A549 (cell line): ENCODE measurements at regions not wholly inside any gene's neighbourhood (a gene's known extent, or its start where the extent isn't known, plus 50 kb on each side); places are given as distances from the start of the nearest gene placed in this dataset.

Experiments used
- ATAC-seq, 2 experiments: fragments of 200-7000 bp in 1 of 2; fragments of >200 bp in 1 of 2; cut with Nextera tagmentation in 1 of 2; cut with Tn5 transposase in 1 of 2; 3 replicates each; pipeline versions ENCODE4 v1.8.0 to v1.9.1; 2018 to 2020; ENCODE audit warnings: mild to moderate bottlenecking in 1 of 2, moderate library complexity in 1 of 2
- CTCF ChIA-PET: fragments of 300-600 bp; sonication (Branson Sonifier 250); formaldehyde crosslinking; extraction: SDS; loops from one replicate; lab custom pipeline; 2021; ENCODE audit warnings: antibody characterized with exemption, inconsistent platforms; lab: Yijun Ruan, JAX
- POLR2A ChIA-PET: fragments of 350-600 bp; formaldehyde crosslinking; extraction: SDS; loops from one replicate; lab custom pipeline; 2021; ENCODE audit warnings: antibody characterized with exemption, inconsistent platforms; lab: Yijun Ruan, JAX
- DNase-seq, 2 experiments: peaks; one replicate each; pipeline versions ENCODE4 v3.0.0 to v3.0.0-alpha.2; 2011 to 2016; ENCODE audit warnings: low read depth in 1 of 2, low spot score in 1 of 2
- FAIRE-seq: peaks from 2 replicates; lab custom pipeline; 2011; peaks lifted over from hg19 to GRCh38; lab: Jason Lieb, UNC
- H3K27ac ChIP-seq, 2 experiments: fragments of >200 bp; sonication (Bioruptor Twin); formaldehyde crosslinking; 3 replicates each; pipeline ENCODE4 v1.5.1; 2016 to 2017
- H3K4me1 ChIP-seq: fragments of >200 bp; sonication (Bioruptor Twin); formaldehyde crosslinking; 3 replicates; pipeline ENCODE4 v1.6.1; 2016
- H3K4me2 ChIP-seq: fragments of >200 bp; sonication (Bioruptor Twin); formaldehyde crosslinking; 3 replicates; pipeline ENCODE4 v1.6.1; 2016
- H3K4me3 ChIP-seq: fragments of >200 bp; sonication (Bioruptor Twin); formaldehyde crosslinking; 3 replicates; pipeline ENCODE4 v1.5.1; 2016
- H3K9me3 ChIP-seq: fragments of >200 bp; sonication (Bioruptor Twin); formaldehyde crosslinking; 3 replicates; pipeline ENCODE4 v1.6.1; 2016
- CBX2 ChIP-seq: fragments of 200-600 bp; sonication (generic); IDR thresholded peaks from 2 replicates; pipeline ENCODE4 v1.6.1; 2016; ENCODE audit warnings: low read depth, mild to moderate bottlenecking, borderline replicate concordance
- CBX8 ChIP-seq: fragments of 200-600 bp; sonication (generic); IDR thresholded peaks from 2 replicates; pipeline ENCODE4 v1.6.1; 2016
- CEBPB ChIP-seq, 2 experiments: fragments of >200 bp in 1 of 2; sonication (Bioruptor Twin) in 1 of 2; formaldehyde crosslinking in 1 of 2; IDR thresholded peaks; 2 replicates each; pipeline ENCODE4 v1.6.1; 2012 to 2016
- EHF ChIP-seq: fragments of 250-450 bp; sonication (Bioruptor Pico); IDR thresholded peaks from 2 replicates; pipeline ENCODE4 v1.5.0; 2020; ENCODE audit warnings: mild to moderate bottlenecking
- FOSB ChIP-seq: fragments of 250-450 bp; sonication (Bioruptor Pico); IDR thresholded peaks from 2 replicates; pipeline ENCODE4 v1.5.0; 2020; ENCODE audit warnings: mild to moderate bottlenecking, moderate library complexity
- FOSL2 ChIP-seq, 2 experiments: fragments of 450-650 bp in 1 of 2; fragments of >200 bp in 1 of 2; sonication (Bioruptor Twin) in 1 of 2; formaldehyde crosslinking; IDR thresholded peaks; 2 replicates each; pipeline versions ENCODE4 v1.5.0 to v1.6.1; 2016 to 2020; ENCODE audit warnings: mild to moderate bottlenecking in 1 of 2, moderate library complexity in 1 of 2
- GATA3 ChIP-seq: IDR thresholded peaks from 2 replicates; pipeline ENCODE4 v1.6.1; 2012; ENCODE audit warnings: borderline replicate concordance
- HOXB13 ChIP-seq: fragments of 250-450 bp; sonication (Bioruptor Pico); IDR thresholded peaks from 2 replicates; pipeline ENCODE4 v1.5.0; 2020; ENCODE audit warnings: low read depth, mild to moderate bottlenecking, moderate library complexity
- HOXB5 ChIP-seq: fragments of 250-450 bp; sonication (Bioruptor Pico); IDR thresholded peaks from 2 replicates; pipeline ENCODE4 v1.5.0; 2020; ENCODE audit warnings: mild to moderate bottlenecking, moderate library complexity
- JUNB ChIP-seq: fragments of >200 bp; sonication (Bioruptor Twin); formaldehyde crosslinking; IDR thresholded peaks from 2 replicates; pipeline ENCODE4 v1.6.1; 2016
- KDM5A ChIP-seq: fragments of 200-600 bp; sonication (generic); IDR thresholded peaks from 2 replicates; pipeline ENCODE4 v1.6.1; 2016; ENCODE audit warnings: antibody characterized with exemption, mild to moderate bottlenecking
- MAFK ChIP-seq: fragments of 450-650 bp; IDR thresholded peaks from 2 replicates; pipeline ENCODE4 v1.6.1; 2014; ENCODE audit not compliant: partially characterized antibody
- MAZ ChIP-seq: fragments of 150-350 bp; IDR thresholded peaks from 2 replicates; pipeline ENCODE4 v1.6.1; 2014; ENCODE audit warnings: antibody characterized with exemption, low read depth, low read length, borderline replicate concordance
- MYC ChIP-seq: IDR thresholded peaks from 2 replicates; pipeline ENCODE4 v1.6.1; 2012; ENCODE audit warnings: mild to moderate bottlenecking, inconsistent platforms, low read length, improper control_type of control experiment, borderline replicate concordance
- NFE2L2 ChIP-seq: fragments of 150-350 bp; conservative IDR thresholded peaks from 2 replicates; pipeline ENCODE4 v1.6.1; 2014; ENCODE audit warnings: low read length
- RAD21 ChIP-seq, 2 experiments: fragments of >200 bp in 1 of 2; sonication (Bioruptor Twin) in 1 of 2; formaldehyde crosslinking in 1 of 2; IDR thresholded peaks in 1 of 2; conservative IDR thresholded peaks in 1 of 2; 2 replicates in 1 of 2; 3 replicates in 1 of 2; pipeline ENCODE4 v1.6.1; 2012 to 2018; ENCODE audit warnings: inconsistent platforms in 1 of 2
- RCOR1 ChIP-seq: fragments of 150-350 bp; IDR thresholded peaks from 2 replicates; pipeline ENCODE4 v1.6.1; 2014; ENCODE audit warnings: antibody characterized with exemption, low read length, low read depth
- RFX5 ChIP-seq: fragments of 450-650 bp; IDR thresholded peaks from 2 replicates; pipeline ENCODE4 v1.7.1; 2014; ENCODE audit warnings: antibody characterized with exemption, mild to moderate bottlenecking, moderate library complexity
- SMC3 ChIP-seq: fragments of >200 bp; sonication (Bioruptor Twin); formaldehyde crosslinking; IDR thresholded peaks from 3 replicates; pipeline ENCODE4 v1.6.1; 2018; ENCODE audit warnings: inconsistent platforms
- SREBF2 ChIP-seq: fragments of 450-650 bp; IDR thresholded peaks from 2 replicates; pipeline ENCODE4 v1.6.1; 2014; ENCODE audit warnings: mild to moderate bottlenecking, moderate library complexity
- TFCP2L1 ChIP-seq: fragments of 250-450 bp; sonication (Bioruptor Pico); IDR thresholded peaks from 2 replicates; pipeline ENCODE4 v1.5.0; 2021; ENCODE audit warnings: mild to moderate bottlenecking
- ZFP36 ChIP-seq: fragments of 450-650 bp; IDR thresholded peaks from 2 replicates; pipeline ENCODE4 v1.6.1; 2014; ENCODE audit warnings: borderline replicate concordance; ENCODE audit not compliant: partially characterized antibody
- WGBS: methylation state at CpG from one replicate; pipeline ENCODE4 v1.1.6; 2017; ENCODE audit errors: missing lambda C conversion rate; 5-methylcytosine and 5-hydroxymethylcytosine counted together
- TF ChIP-seq, protein P1 (sequence below): fragments of >200 bp; sonication (Bioruptor Twin); formaldehyde crosslinking; IDR thresholded peaks from 3 replicates; pipeline ENCODE4 v1.6.1; 2016
- TF ChIP-seq, protein P2 (sequence below): fragments of 250-450 bp; sonication (Bioruptor Pico); IDR thresholded peaks from 2 replicates; pipeline ENCODE4 v1.5.0; 2020; ENCODE audit warnings: low read depth, mild to moderate bottlenecking, moderate library complexity
- TF ChIP-seq, protein P3 (sequence below): IDR thresholded peaks from 2 replicates; pipeline ENCODE4 v1.6.1; 2012
- TF ChIP-seq, protein P4 (sequence below): fragments of 150-350 bp; IDR thresholded peaks from 2 replicates; pipeline ENCODE4 v1.6.1; 2014; ENCODE audit warnings: low read depth, mild to moderate bottlenecking, low read length

DNA sequence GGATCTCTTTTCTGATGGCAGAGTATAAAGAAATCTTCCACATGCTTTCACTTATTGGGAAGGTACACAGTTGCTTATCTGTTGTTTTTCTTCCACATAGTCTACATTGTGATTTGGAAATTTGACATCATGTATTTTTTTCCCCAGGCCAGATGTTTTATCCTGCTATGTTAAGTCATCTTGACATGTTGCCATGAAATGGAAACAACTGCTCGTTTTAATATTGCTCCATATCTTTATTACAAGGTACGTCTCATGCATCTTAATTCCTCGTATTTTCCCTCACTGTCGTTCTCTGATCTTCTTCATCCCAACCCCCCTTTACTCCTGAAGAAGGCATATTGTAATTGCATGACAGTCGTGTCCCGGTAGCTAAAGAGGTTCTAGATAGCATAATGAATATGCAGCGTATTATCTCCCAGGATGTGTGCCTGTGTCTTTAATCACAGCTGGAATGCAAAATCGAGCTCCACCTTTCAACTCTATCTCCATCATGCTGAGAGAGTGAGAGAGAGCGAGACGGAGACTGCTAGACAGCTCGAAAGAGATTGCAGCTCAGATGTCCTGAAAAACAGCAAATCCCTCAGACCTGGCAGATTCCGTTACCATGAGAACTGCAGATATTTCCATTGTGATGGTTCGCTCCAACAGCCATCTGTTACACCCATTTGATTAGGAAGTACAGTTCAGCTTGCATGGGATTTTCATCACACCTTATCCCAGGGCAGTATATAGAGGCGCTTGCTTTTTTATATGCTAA is 281.7 kb downstream of the TMEM38B start:
- no peak overlapping the region for H3K4me3 ChIP-seq
- DNase-seq, result no peak
- POLR2A ChIA-PET, result no interaction called here
- ATAC-seq, result no peak
- no peaks in the 10 kb centered on the region for H3K9me3 ChIP-seq
- H3K4me2 ChIP-seq, result no peak overlapping the region
- CTCF ChIA-PET, result interaction anchor here (1.0 to 1.2 kb wide), 2 partner anchors 35 to 134 kb away, joined by 3 to 4 read pairs; no protein-coding TSS in a partner anchor
- TF ChIP-seq JUNB, result no peak
- TF ChIP-seq, protein P1, sequence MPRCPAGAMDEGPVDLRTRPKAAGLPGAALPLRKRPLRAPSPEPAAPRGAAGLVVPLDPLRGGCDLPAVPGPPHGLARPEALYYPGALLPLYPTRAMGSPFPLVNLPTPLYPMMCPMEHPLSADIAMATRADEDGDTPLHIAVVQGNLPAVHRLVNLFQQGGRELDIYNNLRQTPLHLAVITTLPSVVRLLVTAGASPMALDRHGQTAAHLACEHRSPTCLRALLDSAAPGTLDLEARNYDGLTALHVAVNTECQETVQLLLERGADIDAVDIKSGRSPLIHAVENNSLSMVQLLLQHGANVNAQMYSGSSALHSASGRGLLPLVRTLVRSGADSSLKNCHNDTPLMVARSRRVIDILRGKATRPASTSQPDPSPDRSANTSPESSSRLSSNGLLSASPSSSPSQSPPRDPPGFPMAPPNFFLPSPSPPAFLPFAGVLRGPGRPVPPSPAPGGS, result no peak
- FAIRE-seq, result no peak
- no peaks in the 10 kb centered on the region for H3K4me1 ChIP-seq
- WGBS, result 25% methylated on average over 14 of the region's 14 CpGs
- no peak overlapping the region for H3K27ac ChIP-seq

DNA sequence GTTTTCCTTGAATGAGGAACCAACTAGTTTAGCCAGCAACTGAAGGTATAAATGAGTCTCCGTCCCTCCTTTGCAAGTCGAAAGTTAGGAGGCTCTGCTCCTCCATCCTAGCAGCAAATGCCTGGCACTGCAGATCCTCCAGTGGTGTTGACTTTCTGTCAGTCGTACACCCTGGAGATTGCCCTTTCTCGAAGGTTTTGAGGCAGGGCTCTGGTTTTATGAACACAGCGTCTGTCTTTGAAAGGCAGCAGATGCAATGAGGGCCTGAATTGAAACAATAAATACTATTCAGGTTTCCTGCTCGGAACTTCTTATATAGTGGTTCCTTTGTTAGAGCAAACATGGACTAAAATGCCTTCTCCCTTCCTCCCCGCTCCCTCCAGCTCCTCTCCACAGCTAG is 284.0 kb downstream of the TMEM38B start:
- TF ChIP-seq JUNB, result no peak
- TF ChIP-seq, protein P2, sequence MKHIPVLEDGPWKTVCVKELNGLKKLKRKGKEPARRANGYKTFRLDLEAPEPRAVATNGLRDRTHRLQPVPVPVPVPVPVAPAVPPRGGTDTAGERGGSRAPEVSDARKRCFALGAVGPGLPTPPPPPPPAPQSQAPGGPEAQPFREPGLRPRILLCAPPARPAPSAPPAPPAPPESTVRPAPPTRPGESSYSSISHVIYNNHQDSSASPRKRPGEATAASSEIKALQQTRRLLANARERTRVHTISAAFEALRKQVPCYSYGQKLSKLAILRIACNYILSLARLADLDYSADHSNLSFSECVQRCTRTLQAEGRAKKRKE (CRISPR knock-in tag), result no peak
- no peak for TF ChIP-seq ZFP36
- TF ChIP-seq EHF (CRISPR knock-in tag), result no peak
- no peak for TF ChIP-seq HOXB5
- TF ChIP-seq MAFK, result no peak
- TF ChIP-seq NFE2L2, result no peak
- TF ChIP-seq RAD21 (conservative IDR thresholded peaks at IDR 0.05 in 1 of 2, IDR thresholded peaks at IDR 0.05 in 1 of 2), result no peak
- TF ChIP-seq CEBPB (IDR thresholded peaks at IDR 0.05), result no peak
- TF ChIP-seq, protein P3, sequence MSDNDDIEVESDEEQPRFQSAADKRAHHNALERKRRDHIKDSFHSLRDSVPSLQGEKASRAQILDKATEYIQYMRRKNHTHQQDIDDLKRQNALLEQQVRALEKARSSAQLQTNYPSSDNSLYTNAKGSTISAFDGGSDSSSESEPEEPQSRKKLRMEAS, result no peak
- ChIA-PET POLR2A (no interaction called here), CTCF (no interaction called here)
- Histone ChIP-seq H3K4me3 (no peak overlapping the region), H3K4me2 (no peak overlapping the region), H3K4me1 (no peaks in the 10 kb centered on the region), H3K27ac (no peak overlapping the region), H3K9me3 (no peaks in the 10 kb centered on the region)
- FAIRE-seq (no peak), ATAC-seq (no peak), DNase-seq (no peak)
- whole genome bisulfite sequencing, result 17% methylated on average over 7 of the region's 7 CpGs

DNA sequence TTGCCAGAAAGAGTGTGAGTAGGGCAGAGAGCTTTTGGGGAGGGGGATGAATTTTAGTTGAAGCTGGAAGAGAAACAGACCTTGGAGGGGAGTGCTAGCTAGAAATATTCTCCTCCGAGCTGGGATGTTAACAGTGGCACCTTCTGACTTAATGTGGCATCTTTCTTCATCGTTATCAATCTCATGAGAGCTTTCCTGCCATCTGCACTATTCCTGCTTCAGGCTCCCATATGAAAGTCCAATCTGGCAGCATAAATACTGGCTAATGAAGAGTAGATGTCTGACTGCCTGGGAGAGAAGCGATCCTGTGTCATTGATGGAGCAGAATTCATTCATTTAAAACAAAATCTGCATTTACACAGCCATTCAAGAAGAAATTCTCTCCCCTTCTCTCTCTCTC is 284.5 kb downstream of the TMEM38B start:
- CTCF ChIA-PET, result no interaction called here
- 4% methylated on average over 3 of the region's 3 CpGs for WGBS
- no peak for TF ChIP-seq SREBF2
- no peak for TF ChIP-seq MYC
- TF ChIP-seq, protein P4, sequence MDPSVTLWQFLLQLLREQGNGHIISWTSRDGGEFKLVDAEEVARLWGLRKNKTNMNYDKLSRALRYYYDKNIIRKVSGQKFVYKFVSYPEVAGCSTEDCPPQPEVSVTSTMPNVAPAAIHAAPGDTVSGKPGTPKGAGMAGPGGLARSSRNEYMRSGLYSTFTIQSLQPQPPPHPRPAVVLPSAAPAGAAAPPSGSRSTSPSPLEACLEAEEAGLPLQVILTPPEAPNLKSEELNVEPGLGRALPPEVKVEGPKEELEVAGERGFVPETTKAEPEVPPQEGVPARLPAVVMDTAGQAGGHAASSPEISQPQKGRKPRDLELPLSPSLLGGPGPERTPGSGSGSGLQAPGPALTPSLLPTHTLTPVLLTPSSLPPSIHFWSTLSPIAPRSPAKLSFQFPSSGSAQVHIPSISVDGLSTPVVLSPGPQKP, result no peak
- no peak for TF ChIP-seq MAZ

DNA sequence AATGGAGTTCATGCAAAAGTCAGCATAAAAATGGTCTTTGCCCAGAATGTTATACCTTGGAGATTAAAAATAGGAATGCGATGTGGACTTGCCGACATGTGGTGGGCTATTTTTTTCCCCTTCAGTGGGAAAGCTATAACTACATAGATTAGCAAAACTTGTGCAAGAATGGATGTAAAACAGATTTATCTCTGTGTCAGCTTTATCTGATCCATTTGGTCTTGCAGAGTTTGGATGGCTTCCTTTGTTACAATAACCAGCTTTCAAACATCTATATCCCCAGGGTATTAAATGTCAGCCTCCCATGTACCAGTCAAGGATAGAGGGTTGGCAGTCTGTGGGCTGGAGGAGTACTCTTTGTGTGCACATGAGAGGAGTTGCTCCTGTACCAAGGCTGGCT is 284.9 kb downstream of the TMEM38B start:
- DNase-seq (no peak), FAIRE-seq (no peak), ATAC-seq (no peak)
- POLR2A ChIA-PET, result no interaction called here
- Histone ChIP-seq H3K9me3 (no peaks in the 10 kb centered on the region), H3K4me1 (no peaks in the 10 kb centered on the region), H3K27ac (no peak overlapping the region), H3K4me3 (no peak overlapping the region), H3K4me2 (no peak overlapping the region)
- CTCF ChIA-PET, result no interaction called here
- WGBS, result 76% methylated on average over 2 of the region's 2 CpGs
- TF ChIP-seq GATA3, result no peak
- TF ChIP-seq SMC3, result no peak
- TF ChIP-seq JUNB, result no peak
- no peak for TF ChIP-seq RAD21 (conservative IDR thresholded peaks at IDR 0.05 in 1 of 2, IDR thresholded peaks at IDR 0.05 in 1 of 2)
- no peak for TF ChIP-seq ZFP36
- TF ChIP-seq HOXB13 (CRISPR knock-in tag), result no peak
- no peak for TF ChIP-seq RCOR1
- TF ChIP-seq FOSB (CRISPR knock-in tag), result no peak
- TF ChIP-seq FOSL2 (IDR thresholded peaks at IDR 0.05), result no peak
- TF ChIP-seq FOSL2 (CRISPR knock-in tag; IDR thresholded peaks at IDR 0.05), result no peak
- no peak for TF ChIP-seq MYC
- no peak for TF ChIP-seq CBX8
- TF ChIP-seq KDM5A, result no peak
- TF ChIP-seq TFCP2L1 (CRISPR knock-in tag), result no peak
- TF ChIP-seq CBX2, result no peak
- no peak for TF ChIP-seq RFX5
- TF ChIP-seq, protein P1, result no peak

More for the DNA sequence above, 284.5 kb downstream of the TMEM38B start:
- Histone ChIP-seq H3K4me1 (no peaks in the 10 kb centered on the region), H3K4me2 (no peak overlapping the region), H3K9me3 (no peaks in the 10 kb centered on the region), H3K27ac (no peak overlapping the region), H3K4me3 (no peak overlapping the region)
- DNase-seq (no peak), FAIRE-seq (no peak), ATAC-seq (no peak)
- POLR2A ChIA-PET, result no interaction called here
